ENCODE measurements at regions not wholly inside any gene's neighbourhood (a gene's known extent, or its start where the extent isn't known, plus 50 kb on each side); places are given as distances from the start of the nearest gene placed in this dataset.

- no peak for DNase-seq (ENCODE audit: extremely low read depth, low read depth)
- no peak for TF ChIP-seq CTCF (IDR thresholded peaks at IDR 0.05; ENCODE audit: low read depth, low read length, missing control alignments)
- H3K4me3 ChIP-seq (replicated peaks; ENCODE audit: low read depth, low read length): no peak overlapping the region
These were observed 665.4 kb downstream of the XIRP2 start for GRCh38 chr2:167553635-167554034.

GRCh38 chr2:167551416-167551815, 663.1 kb downstream of the XIRP2 start:
- DNase-seq (ENCODE audit: extremely low read depth, low read depth): no peak
- no peak overlapping the region for H3K4me3 ChIP-seq (replicated peaks; ENCODE audit: low read depth, low read length)
- TF ChIP-seq CTCF (IDR thresholded peaks at IDR 0.05; ENCODE audit: low read depth, low read length, missing control alignments): no peak

- no peak for TF ChIP-seq CTCF (IDR thresholded peaks at IDR 0.05; ENCODE audit: low read depth, low read length, missing control alignments)
- DNase-seq (ENCODE audit: extremely low read depth, low read depth): no peak
- no peak overlapping the region for H3K4me3 ChIP-seq (replicated peaks; ENCODE audit: low read depth, low read length)
These were observed 662.2 kb downstream of the XIRP2 start for GRCh38 chr2:167550448-167550847.

- H3K4me3 ChIP-seq (replicated peaks; ENCODE audit: low read depth, low read length): no peak overlapping the region
- DNase-seq (ENCODE audit: extremely low read depth, low read depth): no peak
- no peak for TF ChIP-seq CTCF (IDR thresholded peaks at IDR 0.05; ENCODE audit: low read depth, low read length, missing control alignments)
These were observed 660.1 kb downstream of the XIRP2 start for GRCh38 chr2:167548396-167548795.

- no peak overlapping the region for H3K4me3 ChIP-seq (replicated peaks; ENCODE audit: low read depth, low read length)
- TF ChIP-seq CTCF (IDR thresholded peaks at IDR 0.05; ENCODE audit: low read depth, low read length, missing control alignments): no peak
- no peak for DNase-seq (ENCODE audit: extremely low read depth, low read depth)
These were observed 656.3 kb downstream of the XIRP2 start for GRCh38 chr2:167544602-167545001.

GRCh38 chr2:167543721-167544120, 655.4 kb downstream of the XIRP2 start:
- H3K4me3 ChIP-seq (replicated peaks; ENCODE audit: low read depth, low read length): no peak overlapping the region
- DNase-seq (ENCODE audit: extremely low read depth, low read depth): no peak
- TF ChIP-seq CTCF (IDR thresholded peaks at IDR 0.05; ENCODE audit: low read depth, low read length, missing control alignments): no peak

GRCh38 chr2:167537743-167538142, 649.5 kb downstream of the XIRP2 start:
- no peak for TF ChIP-seq CTCF (IDR thresholded peaks at IDR 0.05; ENCODE audit: low read depth, low read length, missing control alignments)
- H3K4me3 ChIP-seq (replicated peaks; ENCODE audit: low read depth, low read length): no peak overlapping the region
- DNase-seq (ENCODE audit: extremely low read depth, low read depth): no peak
